Astrocyte of the hippocampus (primary cell): ENCODE measurements at regions not wholly inside any gene's neighbourhood (a gene's known extent, or its start where the extent isn't known, plus 50 kb on each side); places are given as distances from the start of the nearest gene placed in this dataset.
A peak's percentile ranks its signal among the peaks of the same experiment; 100 is the strongest.
"Not testable (repeated sequence)": the region's sequence is repeated elsewhere in the genome, so short reads cannot be mapped to it uniquely, and the experiment has no call there.

Experiments
- DNase-seq: peaks from one replicate; pipeline ENCODE4 v3.0.0; 2011; ENCODE audit warnings: low read depth, low spot score

- no peak for DNase-seq
Observed at GRCh38 chr4:189869236-189869635, 71.4 kb upstream of the FRG1 start.

DNA sequence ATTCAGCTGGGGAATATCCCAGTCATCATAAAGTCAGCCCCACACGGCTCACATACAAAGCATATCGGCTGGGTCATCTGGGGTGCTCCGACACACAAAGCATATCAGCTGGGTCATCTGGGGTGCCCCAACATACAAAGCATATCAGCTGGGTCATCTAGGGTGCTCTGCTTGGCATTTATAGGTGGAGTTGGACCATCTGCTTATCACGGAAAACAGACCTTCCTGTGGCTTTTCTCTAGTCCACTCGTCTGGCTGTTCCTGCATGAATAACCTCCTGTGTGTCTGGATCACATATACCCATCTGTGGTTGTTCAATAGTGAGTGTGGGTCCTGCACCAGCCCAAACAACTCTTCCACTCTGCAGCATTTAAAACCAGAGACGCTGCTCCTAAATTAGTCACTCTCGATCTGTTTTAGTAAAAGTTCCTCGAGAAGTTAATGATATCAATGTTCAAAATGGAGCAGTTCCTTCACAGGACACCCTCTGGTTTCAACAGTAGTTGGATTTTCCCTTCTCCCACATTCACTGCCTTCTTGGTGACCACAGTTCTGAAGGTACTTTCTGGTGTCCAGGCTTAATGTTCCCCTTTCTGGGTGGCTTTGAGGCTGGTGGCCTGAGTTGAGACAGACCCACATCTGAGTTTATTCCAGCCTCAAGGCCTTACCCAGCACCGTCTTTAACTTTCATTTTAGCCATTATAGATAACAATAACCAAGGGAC lies 70.0 kb upstream of the FRG1 start:
- DNase-seq: no peak

- DNase-seq: no peak
Observed at GRCh38 chr4:189874591-189874990, 66.1 kb upstream of the FRG1 start.

DNA sequence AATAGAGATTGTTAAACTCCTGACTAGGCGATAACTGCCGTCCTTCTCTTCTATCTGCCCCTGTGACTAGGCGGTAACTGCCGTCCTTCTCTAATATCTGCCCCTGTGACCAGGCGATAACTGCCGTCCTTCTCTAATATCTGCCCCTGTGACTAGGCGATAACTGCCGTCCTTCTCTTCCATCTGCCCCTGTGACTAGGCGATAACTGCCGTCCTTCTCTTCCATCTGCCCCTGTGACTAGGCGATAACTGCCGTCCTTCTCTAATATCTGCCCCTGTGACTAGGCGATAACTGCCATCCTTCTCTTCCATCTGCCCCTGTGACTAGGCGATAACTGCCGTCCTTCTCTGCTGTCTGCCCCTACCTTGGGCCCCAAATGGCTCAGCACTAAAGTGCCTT lies 59.5 kb upstream of the FRG1 start:
- peak; percentile 4 for DNase-seq

DNA sequence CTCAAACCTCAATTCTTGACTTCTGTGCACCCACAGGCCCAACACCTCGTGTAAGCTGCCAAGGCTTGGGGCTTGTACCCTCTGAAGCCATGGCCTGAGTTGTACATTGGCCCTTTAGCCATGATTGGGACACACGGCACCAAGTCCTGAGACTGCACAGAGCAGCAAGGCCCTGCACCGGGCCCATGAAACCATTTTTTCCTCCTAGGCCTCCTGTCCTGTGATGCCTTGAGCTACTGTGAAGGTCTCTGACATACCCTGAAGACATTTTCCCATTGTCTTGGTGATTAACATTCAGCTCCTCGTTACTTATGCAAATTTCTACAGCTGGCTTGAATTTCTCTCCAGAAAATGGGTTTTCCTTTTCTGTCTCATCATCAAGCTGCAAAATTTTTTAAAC lies 52.3 kb upstream of the FRG1 start:
- DNase-seq: not testable (repeated sequence)
